KG1 (cell line): ENCODE measurements at regions not wholly inside any gene's neighbourhood (a gene's known extent, or its start where the extent isn't known, plus 50 kb on each side); places are given as distances from the start of the nearest gene placed in this dataset.

Source experiments
- DNase-seq: peaks from one replicate; lab custom pipeline; 2025; lab: John Stamatoyannopoulos, UW

DNA sequence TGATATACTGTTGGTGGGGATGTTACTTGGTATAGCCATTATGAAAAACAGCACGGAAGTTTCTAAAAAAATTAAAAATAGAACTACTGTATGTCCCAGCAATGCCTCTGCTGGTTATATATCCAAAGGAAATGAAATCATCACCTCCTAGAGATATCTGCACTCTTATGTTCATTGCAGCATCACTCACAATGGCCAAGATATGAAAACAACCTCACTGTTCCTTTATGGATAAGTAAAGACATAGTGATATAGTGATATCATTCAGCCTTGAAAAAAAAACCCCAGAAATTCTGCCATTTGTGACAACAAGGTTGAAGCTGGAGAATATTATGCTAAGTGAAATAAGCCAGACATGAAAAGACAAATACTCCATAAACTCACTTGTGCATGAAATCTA, 543.8 kb upstream of the SLIT2 start:
- no peak for DNase-seq

DNA sequence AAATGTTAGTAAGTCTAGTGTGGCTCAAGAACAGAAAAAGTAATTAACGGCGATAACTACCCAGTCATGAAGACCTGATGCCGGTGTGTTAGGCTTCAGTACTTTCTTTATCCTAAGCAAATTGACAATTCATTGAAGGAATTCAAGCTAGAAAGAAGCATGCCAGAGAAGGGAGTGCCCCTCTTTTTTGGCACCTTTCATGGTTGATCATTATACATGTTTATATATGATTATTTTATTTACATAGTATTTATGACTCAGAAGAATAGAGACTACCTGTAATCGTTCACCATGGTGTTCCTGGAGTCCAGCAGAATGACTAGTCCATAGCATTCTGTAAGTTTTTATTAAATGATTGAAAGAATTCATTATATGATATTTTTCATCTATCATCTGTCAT, 548.3 kb upstream of the SLIT2 start:
- DNase-seq = no peak

DNA sequence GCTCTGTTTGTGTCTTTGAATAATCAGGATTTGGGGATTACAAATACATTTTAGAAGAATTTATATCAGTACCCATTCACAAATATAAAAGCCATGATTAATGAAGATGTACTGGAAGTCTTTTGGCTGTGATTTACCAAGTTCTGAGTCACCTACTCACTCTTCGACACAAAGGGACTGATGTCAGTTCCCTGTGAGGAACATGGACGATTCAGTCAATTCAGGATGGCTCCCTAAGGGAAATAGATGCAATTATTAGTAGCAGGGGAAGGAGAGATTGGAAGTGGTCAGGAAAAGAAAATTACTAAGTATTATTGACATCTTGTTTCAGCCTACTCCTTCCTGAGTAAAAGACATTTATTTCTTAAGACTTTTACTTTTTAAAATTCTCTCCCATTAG, 550.7 kb upstream of the SLIT2 start:
- DNase-seq = no peak

DNA sequence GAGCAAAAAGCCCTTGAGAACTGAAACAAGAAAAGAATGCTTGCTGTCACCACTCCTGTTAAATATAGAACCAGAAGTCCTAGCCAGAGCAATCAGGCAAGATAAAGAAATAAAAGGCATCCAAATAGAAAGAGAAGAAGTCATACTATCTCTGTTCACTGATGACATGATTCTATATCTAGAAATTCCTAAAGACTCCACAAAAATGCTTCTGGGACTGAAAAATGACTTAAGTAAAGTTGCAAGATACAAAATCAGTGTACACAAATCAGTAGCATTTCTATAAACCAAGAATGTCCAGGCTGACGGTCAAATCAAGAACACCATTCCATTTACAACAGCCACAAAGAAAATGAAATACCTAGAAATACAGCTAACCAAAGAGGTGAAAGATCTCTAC, 552.7 kb upstream of the SLIT2 start:
- no peak for DNase-seq

DNA sequence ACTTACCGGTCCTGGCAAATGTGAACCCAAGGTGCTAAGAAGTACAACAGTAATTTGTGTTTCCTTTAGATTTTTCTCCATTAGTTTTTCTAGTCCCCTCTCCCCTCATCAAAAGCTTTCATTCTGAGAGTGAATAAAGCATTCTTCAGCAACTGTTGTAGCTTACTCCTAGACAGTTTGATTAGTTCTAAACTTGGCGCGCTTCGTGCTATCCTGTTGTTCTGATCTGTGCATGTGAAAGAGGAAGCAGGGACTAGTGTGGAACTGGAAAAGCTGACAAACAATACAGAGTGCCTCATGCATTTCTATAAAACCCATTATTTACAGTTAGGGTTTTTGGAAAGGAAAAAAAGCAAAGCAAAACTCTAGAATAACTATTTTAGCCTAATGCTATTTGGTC, 556.9 kb upstream of the SLIT2 start:
- no peak for DNase-seq

DNA sequence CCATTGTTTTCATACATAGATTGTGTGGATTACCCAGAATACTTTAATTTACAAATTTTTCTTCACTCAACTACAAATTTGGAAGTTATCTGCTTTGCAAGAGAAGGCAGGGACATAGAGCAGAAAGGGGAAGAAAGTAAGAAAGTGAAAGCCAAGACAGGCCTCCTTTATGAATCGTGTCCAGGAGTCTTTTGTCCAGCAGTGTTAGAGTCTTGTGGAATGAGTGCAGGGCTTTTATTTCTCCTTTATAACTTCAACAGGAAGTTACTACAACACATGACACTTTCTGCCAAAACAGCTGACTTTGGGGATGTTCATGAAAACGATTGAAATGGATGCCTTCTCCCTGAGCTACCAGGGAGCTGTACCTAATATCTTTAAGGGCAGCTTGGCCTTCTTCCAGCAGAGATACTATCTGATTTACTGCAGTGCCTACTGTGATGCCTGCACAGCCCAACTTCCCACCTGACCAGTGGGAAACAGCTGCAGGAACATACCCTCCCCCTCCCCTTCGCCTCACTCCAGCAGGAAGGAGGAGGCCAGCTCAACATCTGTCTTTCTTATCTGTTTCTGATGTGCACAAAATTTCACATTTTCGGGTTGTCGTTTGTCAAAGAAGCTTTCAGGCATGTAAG, 557.7 kb upstream of the SLIT2 start:
- DNase-seq = no peak

DNA sequence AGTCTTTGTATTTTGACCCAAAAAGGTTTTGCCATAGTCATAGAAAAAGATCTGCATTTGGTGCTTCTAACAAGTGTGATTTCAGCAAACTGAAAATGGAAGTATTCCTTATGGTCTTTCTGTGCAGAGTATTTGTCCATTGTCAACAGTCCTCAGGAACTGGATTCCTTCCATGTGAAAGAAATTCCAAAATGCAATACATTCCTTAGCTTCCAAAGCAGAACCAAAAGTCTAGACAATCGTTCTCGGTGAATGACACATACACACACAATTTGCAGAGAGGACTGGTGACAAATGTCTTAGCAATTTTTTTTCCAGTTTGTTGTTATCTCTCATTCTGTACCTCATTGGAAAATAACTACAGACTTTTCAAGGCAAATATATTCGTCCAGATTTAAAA, 562.2 kb upstream of the SLIT2 start:
- no peak for DNase-seq

DNA sequence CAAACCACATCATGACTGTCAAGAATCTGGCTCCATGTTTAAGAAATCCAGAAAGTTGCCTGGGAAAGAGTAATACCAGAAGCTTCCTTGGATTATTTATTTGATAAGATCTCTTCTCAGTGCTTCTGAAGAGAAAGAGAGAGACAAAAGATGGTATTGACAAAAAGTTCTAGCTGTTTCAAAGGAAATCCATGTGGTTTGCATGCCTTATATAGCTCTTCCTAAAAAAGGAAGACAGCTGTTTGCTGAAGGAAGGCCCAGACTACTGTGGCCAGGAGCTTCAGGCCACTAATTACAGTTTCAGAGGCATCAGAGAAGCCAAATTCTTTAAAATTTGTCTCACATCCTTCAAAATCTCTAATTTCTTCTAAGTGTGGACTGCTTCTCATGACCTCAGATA, 565.2 kb upstream of the SLIT2 start:
- DNase-seq = no peak

DNA sequence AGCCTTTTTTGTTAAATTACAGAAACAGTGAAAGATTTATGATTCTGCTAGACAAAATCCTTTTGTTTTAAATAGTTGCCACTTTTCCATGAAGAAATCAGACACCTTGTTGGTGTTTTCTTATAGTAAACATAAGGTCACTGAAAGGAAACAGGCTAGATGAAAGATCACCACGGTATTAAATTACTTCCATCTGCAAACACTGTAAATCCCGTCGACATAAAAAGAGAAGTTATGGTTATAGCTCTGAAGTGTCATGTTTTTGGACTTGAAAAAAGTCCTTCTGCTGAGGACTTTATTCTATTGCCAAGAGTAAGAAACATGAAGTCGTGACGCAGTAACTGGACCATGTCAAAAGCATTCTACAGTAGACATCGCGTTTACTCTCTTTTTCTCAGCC, 567.6 kb upstream of the SLIT2 start:
- DNase-seq = no peak

DNA sequence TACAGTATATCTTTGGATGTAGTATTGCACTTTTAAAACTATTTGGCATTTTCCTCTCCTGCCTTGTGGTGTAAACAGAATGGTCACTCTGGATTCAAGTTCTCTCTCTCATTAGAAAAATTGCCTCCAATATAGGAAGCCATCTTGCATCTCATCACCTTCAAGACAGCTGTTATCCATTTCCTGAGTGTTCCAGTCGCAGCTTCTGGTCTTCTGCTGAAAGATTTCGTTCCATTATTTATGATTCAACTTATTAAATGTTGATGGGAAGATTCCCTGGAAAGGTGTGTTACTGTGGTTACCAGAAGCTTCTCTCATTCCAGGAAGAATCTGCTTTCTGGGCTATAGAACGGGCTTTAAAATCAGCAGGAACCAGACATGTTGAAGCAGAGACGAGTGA, 568.3 kb upstream of the SLIT2 start:
- no peak for DNase-seq

DNA sequence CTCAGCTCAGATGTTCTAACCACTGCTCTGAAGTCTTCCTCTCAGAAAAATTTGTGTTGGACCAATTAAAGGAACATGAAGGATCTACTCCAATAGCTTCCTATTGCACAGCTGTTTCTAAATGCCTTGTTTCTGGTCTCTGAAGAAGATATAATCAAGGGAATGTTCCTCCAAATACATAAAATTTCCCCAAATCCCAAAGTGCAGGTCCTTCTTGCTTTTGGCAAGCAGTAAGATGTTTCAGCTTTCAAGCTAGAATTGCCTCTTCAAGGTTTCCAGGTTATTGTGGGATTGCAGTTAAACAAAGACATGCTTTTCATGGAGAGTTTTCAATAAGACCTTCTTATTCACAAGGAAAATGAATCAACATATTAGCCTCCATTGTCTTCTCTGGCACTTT, 574.5 kb upstream of the SLIT2 start:
- no peak for DNase-seq

DNA sequence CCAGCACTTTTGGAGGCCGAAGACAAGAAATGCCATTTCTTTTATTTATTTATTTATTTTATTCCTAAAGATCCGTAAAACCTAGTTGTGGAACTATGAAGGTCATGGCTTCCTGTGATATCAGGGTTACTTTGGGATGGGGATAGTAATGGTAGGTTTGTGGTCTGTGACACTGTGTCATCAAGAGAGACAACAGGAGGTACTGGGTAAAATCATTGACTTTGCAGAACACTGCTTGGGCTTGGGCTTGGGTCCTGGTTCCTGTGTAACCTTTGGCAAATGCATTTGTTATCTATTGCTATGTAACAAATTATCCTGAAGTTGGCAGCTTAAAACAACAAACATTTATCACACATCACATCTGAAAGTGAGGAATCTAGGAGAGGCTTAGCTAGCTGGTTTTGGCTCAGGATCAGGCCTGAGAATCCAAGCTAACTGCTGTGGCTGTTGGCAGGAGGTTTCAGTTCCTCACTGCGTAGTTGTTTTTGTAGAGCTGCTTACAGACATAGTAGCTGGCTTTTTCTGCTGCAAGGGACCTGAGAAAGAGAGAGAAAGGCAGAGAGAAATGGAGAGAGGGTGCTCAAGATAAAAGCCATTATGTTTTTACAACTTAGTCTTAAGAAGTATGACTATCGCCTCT, 576.4 kb upstream of the SLIT2 start:
- DNase-seq = no peak

DNA sequence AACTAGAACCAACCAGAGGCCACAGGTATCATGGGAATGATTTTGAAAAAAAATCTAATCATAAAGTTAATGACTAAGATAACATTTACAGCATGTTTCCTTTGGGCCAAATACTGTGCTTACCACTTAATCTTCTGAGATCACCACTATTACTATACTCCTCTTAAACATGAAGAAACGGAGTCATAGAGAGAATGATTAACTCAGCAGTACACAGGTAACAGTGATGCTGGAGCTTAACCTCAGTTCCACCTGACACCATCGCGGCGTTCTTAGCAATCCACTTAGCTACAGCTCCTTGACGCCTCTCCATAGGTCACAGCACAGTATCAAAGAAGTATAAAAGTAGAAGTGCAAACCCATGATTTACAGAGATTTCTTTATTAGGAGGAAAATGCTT, 592.6 kb upstream of the SLIT2 start:
- no peak for DNase-seq

DNA sequence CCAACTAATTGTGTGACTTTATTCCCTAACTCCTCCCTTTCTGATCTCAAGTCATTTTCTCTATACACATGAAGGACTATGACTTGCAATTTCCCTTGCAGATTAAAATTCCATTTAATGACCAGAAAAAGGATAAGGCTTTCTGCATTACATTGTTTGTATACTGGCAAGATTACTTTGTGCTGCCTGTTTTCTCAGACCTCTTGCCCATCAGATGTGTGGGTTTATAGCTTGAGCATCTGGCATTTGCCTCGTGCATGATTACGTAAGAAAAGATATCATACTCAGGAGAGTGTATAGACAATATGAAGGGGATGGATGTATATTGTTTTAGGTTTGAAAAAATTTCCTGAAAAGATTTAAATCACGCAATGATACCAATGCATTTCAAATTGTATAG, 593.8 kb upstream of the SLIT2 start:
- DNase-seq = no peak

DNA sequence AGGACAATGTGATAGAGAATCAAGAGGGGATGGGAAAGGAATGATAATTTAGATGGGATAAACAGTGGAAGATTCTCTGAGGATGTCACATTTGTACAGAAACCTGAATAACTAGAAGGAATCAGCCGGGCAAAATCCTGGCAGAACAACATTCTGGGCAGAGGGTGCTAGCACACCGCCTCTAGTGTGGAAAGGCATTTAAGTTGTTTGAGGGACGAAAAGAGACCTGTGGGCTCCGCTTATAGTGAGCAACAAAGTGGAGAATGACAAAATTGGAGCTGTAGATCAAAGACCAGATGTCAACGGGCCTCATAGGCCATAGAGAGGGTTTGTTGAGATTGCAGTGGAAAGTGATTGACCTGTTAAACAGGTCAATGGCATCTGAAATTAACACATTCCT, 596.0 kb upstream of the SLIT2 start:
- no peak for DNase-seq

DNA sequence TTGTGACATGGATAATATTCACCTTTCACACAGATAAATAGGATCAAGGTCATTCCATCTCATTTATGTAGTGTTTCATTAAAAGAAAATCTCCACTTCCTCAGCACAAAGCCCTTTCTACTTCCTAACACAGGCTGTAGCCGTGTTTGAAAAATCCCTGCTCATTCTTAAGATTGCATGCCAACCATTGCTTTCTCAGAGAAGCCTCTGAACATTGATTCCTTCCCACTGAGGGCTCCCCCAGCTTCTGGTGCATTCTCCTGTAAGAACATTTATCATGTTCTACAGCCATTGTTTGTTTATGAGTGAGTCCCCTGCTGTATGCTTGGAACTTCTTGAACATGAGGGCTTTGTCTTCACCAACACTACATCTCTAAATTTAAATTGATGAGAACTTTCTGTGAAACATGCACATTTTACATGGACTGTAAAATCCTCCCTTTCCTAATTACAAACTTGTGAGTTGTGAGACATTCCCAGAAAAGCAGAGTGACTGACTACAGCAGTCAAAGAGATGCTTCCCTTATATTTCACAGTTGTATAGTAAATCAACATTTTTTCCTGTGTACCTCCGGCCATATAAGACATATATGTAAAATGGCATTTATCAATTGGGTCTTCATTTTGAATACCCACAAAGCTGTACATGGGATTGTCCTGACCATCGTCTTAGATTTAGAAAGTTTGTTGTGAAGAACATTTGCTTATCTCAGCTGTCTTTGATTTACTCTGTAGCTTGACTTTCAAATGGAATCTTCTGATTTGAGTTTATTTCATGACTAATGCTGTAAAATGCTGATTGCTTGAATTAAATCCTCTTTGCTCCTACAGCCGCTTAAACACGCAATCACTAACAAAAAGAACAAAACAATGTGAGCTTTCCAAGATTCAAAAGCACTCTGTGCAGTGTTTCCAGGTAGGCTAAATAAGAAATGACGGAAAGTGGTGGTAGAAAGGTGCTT, 600.5 kb upstream of the SLIT2 start:
- no peak for DNase-seq

DNA sequence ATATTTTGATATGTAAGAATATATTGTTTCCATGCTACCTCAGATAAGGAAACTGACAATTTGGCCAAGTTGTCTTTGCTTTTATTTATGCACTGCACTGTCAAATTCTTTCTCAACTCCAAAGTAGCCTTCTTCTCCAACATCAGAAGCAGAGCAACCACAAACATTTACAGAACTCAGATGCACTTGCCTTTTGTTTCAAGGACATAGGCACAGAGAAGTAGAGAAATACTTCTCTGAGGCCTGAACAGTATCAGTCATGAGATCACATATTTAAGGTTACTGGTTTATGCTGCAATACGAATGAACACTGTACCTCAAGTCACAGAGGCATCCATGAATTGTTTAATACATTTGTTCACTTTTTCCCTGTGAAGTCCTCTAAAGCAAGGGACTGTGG, 606.1 kb upstream of the SLIT2 start:
- DNase-seq = no peak

DNA sequence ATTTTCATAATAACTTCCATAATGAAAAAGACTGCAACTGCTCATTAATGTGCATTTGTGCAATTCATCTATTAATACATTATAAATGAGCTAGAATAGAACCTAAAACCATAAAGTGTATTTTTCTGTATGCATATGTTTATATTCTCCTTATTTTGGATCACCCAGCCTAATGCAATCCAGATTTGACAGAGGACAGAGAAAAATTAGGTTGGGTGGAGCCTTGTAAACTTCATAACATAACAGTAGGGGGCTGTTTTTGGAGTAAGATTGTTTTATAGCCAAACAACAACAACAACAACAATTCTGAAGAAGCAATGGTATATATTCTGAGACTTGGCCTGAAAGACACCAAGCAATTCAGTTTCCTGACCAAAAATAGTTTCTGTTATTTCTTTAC, 615.3 kb upstream of the SLIT2 start:
- no peak for DNase-seq

DNA sequence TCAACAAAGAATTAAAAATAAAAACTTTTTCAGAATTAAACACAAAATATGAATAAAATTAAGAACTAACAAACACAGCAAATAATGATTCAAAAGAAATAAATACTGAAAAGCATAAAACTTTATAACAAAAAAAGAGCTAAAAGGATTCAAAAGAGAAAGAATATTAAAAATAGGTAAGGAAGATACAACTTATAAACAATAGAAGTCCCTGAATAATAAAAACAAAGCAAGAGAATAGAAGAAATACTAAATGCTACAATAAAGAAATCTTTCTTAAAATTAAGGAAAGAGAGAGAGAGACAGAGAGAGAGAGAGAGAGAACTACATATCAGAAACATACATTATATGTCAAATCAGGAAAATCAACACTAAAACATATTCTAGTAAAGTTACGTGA, 619.9 kb upstream of the SLIT2 start:
- no peak for DNase-seq

DNA sequence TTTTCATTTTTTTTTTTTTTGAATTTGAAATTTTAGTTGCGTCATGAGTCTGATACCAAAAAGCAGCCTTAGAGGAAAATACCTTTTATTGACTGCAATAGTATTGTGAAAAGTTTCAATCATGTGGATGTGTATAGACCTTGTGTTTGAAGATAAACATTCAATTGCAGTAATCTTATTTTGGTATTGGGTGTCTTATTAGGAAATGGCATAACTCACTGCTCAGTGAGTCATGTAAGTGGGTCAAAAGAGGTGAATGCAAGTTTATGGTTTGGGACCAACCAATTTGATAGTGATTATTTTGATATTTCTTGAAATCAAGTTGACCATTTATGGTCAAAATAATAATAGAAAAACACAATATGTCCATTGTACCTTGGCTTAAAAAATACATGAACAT, 627.8 kb upstream of the SLIT2 start:
- DNase-seq = no peak

DNA sequence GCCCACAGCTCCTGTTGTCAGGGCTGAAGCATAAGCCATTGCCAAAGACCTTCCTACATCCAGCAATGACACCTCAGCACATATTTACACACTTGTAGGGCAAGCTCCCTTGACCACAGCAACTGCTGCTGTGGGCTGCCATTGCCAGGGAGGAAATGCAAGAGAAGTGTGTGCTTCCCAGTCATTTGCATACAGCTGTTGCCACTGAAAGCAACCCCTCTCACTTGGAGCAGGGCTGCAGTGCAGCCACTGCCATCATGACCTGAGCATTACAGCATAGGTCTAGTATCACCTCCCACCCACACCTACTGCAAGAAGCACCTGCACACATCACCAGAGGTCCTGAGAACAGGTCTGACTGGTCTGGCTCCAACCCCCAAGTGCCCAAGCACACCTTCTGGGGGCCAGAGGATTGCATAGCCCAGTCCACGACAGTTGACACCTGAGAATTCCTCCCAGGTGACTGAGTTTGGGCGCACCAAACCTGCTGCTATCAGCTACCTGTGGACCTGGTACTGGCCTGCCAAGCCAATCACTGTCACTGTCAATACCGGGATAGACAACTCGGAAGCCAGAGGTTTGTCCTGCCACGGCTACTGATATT, 636.5 kb upstream of the SLIT2 start:
- DNase-seq = no peak

DNA sequence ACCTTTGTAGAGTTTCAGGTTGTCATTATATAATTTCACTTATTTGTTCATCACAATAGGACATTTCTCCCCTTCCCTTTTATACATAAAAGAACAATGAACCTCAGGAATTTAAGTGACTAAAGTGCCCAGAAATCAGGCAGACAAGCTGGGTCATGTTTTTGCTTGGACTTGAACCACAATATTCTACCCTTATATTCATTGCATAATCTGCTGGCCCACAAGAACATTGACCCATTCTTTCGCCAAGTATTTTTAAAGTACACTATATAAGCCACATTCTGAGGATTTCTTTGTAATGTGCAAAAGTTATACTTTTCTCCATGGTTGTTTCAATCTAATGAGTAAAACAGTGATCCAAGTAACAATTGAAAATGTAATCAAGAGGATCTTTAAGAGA, 637.5 kb upstream of the SLIT2 start:
- DNase-seq = no peak

DNA sequence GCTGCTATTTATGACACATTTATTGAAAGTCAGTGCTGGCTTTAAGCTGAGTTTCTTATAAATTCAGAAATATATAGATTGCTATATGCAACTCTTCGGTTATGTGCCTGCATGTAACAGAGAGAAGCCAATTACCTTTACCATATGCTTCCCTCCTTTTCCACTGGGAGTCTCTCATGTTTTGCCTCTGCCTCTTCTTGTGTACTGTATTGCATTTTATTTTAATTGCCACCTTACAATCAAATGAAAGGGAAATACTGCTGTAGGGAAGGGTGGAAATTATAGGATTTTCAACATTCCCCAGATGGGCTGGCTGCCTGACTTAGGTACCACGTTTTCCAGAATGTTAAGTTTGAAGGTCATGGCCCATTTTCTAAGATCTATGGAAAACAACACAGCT, 655.4 kb upstream of the SLIT2 start:
- DNase-seq = no peak
